ENCODE measurements at regions not wholly inside any gene's neighbourhood (a gene's known extent, or its start where the extent isn't known, plus 50 kb on each side); places are given as distances from the start of the nearest gene placed in this dataset.
"Not testable (repeated sequence)": the region's sequence is repeated elsewhere in the genome, so short reads cannot be mapped to it uniquely, and the experiment has no call there.

GRCh38 chr16:14002416-14002990 lies 68.6 kb upstream of the MRTFB start:
- no peak for DNase-seq (ENCODE audit: low read depth)

GRCh38 chr16:14003074-14003570 lies 68.0 kb upstream of the MRTFB start:
- DNase-seq (ENCODE audit: low read depth) = peak; percentile 42

- no peak for DNase-seq (ENCODE audit: low read depth)
Observed at GRCh38 chr16:14004031-14004728, 66.9 kb upstream of the MRTFB start.

GRCh38 chr16:14004729-14005315 lies 66.3 kb upstream of the MRTFB start:
- no peak for DNase-seq (ENCODE audit: low read depth)

DNA sequence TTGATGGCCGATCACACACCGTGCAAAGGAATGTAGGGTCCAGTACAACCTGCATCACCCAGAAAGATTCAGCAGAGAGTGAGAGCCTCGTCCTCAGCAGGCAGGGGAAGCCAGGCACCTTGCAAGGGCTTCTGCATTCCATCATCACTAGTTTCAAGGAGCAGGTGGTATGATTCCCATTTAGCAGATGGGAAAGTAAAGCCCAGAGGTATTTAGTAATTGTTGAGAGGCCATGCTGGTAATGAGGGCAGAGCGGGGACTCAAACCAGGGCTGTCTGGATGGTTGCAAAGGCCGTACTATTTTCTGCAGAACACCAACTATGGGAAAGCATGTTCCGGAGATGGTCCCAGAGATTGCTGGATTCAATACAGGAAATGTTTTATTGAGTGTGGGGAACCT lies 65.8 kb upstream of the MRTFB start:
- DNase-seq (ENCODE audit: low read depth) = no peak

DNA sequence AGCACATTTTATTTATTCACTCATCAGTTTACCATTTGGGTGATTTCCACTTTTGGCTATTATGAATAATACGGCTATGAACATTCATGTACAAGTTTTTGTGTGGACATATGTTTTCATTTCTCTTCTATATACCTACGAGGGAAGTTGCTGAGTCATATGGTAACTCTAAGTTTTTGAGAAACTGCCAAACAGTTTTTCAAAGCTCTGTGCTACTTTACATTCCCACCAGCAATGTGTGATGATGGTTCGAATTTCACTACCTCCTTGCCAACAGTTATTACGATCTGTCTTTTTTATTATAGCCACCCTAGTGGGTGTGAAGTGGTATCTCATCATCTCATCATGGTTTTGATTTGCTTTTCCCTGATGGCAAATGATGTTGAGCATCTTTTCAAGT lies 63.7 kb upstream of the MRTFB start:
- peak; percentile 32 for DNase-seq (ENCODE audit: low read depth)

- no peak for DNase-seq (ENCODE audit: low read depth)
Observed at GRCh38 chr16:14011001-14011400, 60.1 kb upstream of the MRTFB start.

GRCh38 chr16:14011846-14012245 lies 59.3 kb upstream of the MRTFB start:
- DNase-seq (ENCODE audit: low read depth) = no peak

DNA sequence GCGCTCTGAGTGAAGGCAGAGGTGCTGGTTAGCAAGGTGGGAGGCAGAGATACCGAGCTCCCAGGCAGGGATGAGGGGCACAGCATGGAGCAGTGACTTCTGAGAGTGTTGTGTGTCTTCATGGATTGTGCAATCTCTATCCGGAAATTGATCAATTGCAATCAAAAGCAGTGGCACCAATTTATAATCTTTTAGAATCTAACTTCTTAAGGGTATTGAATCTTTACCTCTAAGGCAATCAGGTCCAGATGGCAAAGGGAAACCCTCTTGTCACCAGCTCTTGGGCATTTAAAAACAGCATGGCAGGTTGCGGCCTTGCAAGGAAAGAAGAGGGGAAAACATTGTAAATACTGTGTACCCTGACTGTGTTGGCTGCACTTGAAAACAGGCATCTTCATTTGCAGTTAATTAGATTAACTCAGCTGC lies 58.0 kb upstream of the MRTFB start:
- no peak for DNase-seq (ENCODE audit: low read depth)

DNA sequence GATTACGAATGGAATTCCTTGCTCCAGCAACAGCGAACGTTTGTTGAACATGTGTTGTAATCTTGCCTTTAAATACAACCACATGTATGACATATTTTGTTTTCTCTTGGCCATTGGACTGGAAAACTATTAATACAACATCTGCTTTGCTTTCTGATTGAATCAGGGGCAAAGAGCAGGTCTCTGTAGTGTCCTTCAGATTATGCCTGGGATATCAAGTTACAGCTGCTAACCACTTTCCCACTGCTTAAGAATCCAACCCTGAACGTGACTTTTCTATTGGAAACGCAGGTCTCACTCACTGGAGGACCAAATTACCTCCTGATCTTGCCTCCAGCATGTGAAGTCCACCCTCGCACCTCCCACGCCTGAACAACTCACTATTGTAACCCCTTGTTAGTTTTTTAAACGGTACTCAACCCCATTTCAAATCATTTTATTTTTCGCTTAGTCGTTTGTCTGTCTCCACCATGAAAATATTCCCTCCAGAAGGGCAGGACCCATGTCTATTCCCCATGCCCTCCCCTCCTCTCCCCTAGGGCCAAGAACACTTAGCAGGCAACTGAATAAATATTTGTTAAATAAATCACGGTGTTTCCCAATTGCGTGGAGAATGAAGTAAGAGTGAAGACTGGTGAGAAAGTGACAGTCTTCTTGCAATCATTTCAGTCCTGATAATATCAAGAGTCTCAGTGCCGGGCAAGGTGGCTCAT lies 57.4 kb upstream of the MRTFB start:
- peak; percentile 87 for DNase-seq (ENCODE audit: low read depth)

DNA sequence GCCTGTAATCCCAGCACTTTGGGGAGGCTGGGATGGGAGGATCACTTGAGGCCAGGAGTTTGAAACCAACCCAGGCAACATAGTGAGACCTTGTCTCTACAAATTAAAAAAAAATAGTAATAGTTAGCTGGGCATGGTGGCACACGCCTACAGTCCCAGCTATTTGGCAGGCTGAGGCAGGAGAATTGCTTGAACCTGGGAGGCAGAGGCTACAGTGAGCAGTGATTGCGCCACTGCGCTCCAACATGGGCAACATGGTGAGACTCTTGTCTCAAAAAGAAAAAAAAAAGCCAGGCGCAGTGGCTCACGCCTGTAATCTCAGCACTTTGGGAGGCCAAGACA lies 56.9 kb upstream of the MRTFB start:
- no peak for DNase-seq (ENCODE audit: low read depth)

- DNase-seq (ENCODE audit: low read depth) = no peak
Observed at GRCh38 chr16:14015033-14015432, 56.1 kb upstream of the MRTFB start.

DNA sequence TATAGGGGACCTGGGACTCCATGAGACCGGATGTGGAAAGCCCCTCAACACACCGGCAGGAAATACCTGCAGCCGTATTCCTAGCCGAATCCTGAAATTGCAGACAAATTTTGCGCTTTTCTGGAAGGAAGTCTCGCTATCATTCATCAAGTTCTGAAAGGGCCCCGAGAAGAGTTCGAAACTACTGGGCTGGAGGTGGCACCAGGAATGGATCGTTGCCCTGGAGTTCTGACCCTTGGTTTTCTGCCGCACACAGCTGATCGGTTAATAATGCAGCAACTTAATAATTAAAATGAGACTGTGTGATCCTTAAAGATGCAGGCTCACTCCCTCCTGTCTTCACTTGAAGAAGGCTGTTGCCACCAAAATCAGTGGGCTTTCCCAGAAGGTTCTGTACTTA lies 55.7 kb upstream of the MRTFB start:
- no peak for DNase-seq (ENCODE audit: low read depth)

DNA sequence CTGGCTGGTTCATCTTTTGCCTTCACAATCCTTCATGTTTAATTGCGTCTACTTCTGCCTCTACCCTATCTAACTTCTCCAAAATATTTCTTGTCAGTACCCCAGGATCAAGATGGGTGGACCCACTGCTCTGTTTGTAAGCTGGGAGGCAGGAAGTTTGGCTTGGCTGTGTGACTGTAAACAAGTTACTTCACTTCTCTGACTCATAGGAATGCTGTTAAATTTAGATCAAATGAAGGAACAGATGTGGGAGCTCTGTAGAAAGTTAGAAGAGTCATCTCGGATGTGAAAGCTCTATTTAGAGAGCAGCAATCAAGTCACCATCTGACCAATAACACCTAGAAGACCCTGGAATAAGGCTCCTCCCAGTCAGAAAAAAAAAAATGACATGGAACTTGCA lies 55.2 kb upstream of the MRTFB start:
- peak; percentile 74 for DNase-seq (ENCODE audit: low read depth)

GRCh38 chr16:14016362-14016761 lies 54.8 kb upstream of the MRTFB start:
- not testable (repeated sequence) for DNase-seq (ENCODE audit: low read depth)

DNA sequence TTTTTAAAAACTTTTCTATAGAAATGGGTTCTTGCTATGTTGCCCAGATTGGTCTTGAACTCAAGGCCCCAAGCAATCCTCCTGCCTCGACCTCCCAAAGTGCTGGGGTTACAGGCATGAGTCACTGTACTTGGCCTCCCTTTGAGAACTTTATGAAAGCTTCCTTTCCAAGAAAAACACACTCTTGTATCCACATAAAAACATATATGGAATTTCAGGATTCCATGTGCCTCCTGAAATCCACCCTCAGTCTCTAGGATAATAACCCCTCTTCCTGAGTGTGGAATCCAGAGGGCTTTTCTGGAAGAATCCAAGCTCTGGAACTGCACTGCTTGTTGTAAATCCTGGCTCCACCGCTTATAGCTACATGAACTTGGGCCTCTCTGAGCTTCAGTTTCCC lies 53.2 kb upstream of the MRTFB start:
- DNase-seq (ENCODE audit: low read depth) = no peak

DNA sequence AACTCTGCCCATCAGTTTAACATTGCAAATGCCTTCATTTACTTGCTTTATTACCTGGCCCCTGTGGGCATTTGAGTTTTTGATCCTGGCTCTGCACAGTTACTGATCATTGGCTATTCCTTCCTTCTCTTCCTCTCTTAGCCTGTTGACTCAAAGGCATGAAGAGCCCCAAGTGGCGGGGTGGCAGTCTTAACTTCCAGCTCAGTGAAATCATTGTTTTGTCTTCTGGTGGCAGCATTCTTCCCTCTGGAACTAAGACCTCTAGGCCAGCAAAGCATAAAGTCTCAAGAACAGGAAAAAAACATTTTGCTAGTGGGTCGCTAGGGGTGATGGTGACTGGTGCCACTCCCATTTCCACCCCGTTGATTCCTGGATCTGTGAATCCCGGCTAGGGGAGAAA lies 52.3 kb upstream of the MRTFB start:
- no peak for DNase-seq (ENCODE audit: low read depth)

DNA sequence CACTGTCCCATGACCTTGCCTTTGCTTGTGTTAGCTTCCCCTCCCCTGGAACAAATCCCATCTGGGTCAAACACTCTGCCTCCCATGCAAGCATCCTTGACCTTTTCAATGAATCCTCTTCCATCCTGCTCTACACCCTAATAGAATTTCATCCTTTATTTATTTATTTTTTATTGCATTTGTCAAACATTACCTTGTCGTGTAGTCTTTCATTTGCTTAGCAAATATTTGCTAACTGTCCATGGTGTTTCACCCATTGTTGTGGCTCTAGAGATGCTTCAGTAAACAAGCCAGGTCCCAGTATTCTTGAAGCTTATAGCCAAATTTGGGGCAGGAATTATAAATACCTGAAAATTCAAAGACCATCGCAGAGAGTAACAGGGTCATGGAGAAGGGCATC lies 51.0 kb upstream of the MRTFB start:
- DNase-seq (ENCODE audit: low read depth) = no peak
